HUES64 (cell line): ENCODE measurements at regions not wholly inside any gene's neighbourhood (a gene's known extent, or its start where the extent isn't known, plus 50 kb on each side); places are given as distances from the start of the nearest gene placed in this dataset.
"Not testable (repeated sequence)": the region's sequence is repeated elsewhere in the genome, so short reads cannot be mapped to it uniquely, and the experiment has no call there.

Experiments
- H3K27ac ChIP-seq: 2 replicates; pipeline ENCODE4 v1.7.0; 2013; ENCODE audit warnings: low read depth, low read length, inconsistent platforms
- H3K27me3 ChIP-seq: 2 replicates; pipeline ENCODE4 v1.6.1; 2013; ENCODE audit warnings: mild to moderate bottlenecking, low read length; ENCODE audit not compliant: insufficient read depth
- H3K36me3 ChIP-seq: 2 replicates; pipeline ENCODE4 v1.6.1; 2013; ENCODE audit warnings: mild to moderate bottlenecking, low read length; ENCODE audit not compliant: insufficient read depth
- H3K4me1 ChIP-seq: 2 replicates; pipeline ENCODE4 v1.6.1; 2013; ENCODE audit warnings: mild to moderate bottlenecking, low read length, moderate library complexity; ENCODE audit not compliant: insufficient read depth
- H3K4me3 ChIP-seq: 2 replicates; pipeline ENCODE4 v1.5.1; 2013; ENCODE audit warnings: mild to moderate bottlenecking, low read length, moderate library complexity
- H3K9ac ChIP-seq: 2 replicates; pipeline ENCODE4 v1.6.1; 2013; ENCODE audit warnings: mild to moderate bottlenecking, low read depth, low read length
- H3K9me3 ChIP-seq: 2 replicates; pipeline ENCODE4 v1.6.1; 2013; ENCODE audit warnings: low read depth, low read length; ENCODE audit not compliant: insufficient read depth
- WGBS: fragments of 150-250, 120-280 bp; methylation state at CpG from one replicate; pipeline ENCODE4 v1.1.7; 2013; ENCODE audit warnings: missing lambda C conversion rate; 5-methylcytosine and 5-hydroxymethylcytosine counted together

DNA sequence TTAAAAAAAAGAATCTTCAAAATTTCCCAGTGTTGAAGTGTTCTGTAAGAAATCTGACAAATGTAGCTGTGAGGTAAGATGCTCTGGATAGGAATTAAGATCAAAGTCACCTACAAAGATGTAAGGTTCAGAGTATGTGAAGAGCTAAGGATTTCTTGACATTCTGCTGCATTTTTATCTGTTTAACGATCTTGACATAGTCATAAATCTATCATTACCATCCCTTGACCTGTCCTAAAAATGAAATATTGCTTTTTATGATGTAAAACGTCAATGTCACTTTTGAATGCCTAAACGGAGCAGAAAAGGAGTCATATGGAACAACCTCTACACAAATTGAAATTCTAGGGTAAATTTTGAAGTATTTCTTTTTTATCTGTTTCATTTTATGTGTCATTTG, 939.3 kb downstream of the CDH18 start:
- Histone ChIP-seq H3K9ac (no peak overlapping the region), H3K27me3 (no peaks in the 10 kb centered on the region), H3K4me1 (peaks cover 11% of the 10 kb centered on the region), H3K9me3 (no peaks in the 10 kb centered on the region), H3K36me3 (no peaks in the 10 kb centered on the region), H3K4me3 (no peak overlapping the region), H3K27ac (no peak overlapping the region)
- WGBS = 100% methylated on average over 1 of the region's 3 CpGs

DNA sequence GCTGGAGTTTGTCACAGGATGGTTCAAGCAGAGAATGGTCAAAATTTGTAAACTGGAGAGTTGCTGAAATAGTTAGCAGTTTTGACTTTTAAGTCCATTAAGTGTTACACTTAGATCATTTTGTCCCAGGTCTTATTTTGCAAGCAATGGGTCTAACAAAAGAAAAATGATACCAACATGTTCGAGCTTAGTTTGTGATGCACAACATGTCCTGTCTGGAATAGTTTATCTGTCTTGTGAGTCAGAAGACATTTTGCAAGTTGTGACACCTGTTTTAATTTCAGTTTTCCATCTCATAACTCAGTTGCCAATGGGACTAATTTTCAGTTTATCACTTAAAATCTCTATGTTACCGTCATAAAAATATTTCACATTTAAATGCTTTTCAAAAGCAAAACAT, 929.8 kb downstream of the CDH18 start:
- Histone ChIP-seq H3K9me3 (no peaks in the 10 kb centered on the region), H3K36me3 (no peaks in the 10 kb centered on the region), H3K27me3 (no peaks in the 10 kb centered on the region), H3K9ac (no peak overlapping the region), H3K4me3 (no peak overlapping the region), H3K27ac (no peak overlapping the region), H3K4me1 (no peaks in the 10 kb centered on the region)
- WGBS = 96% methylated on average over 2 of the region's 2 CpGs

DNA sequence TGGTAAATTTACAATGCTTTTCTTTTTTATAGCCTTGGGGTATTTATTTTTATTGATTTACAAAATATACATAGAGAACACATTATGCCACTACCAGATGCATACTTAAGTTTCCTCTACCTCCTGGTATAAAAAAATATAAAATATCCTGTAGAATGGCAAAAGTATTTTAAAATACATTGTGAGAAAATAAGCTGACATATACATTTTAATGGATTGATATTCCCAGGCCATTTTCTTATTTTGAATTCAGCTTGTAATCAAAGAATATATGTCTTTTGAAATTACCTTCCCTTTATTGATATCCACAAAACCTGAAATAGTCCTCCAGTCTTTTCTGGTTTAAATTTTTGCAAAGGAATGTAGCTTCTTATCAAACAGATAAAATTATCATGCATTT, 923.9 kb downstream of the CDH18 start:
- Histone ChIP-seq H3K4me3 (no peak overlapping the region), H3K9me3 (no peaks in the 10 kb centered on the region), H3K27me3 (no peaks in the 10 kb centered on the region), H3K4me1 (no peaks in the 10 kb centered on the region), H3K9ac (no peak overlapping the region), H3K27ac (no peak overlapping the region), H3K36me3 (no peaks in the 10 kb centered on the region)

DNA sequence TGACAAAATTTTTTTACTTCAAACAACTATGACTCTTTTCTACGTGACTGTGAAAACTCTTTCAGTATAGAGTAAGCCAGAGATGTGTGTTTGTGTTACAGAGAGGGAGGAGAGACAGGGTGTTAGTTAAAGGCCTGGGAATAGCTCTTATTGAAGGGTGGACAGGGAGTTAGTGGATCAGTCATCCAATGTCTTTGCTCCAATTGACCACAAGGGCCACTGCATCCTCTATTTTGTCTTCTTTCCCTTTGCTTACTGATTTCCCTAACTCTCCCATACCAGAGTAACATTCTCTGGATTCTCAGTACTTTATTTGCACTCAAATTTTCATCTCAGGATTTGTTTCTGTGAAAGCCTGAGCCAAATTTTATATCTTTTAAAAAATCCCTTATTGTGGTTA, 920.3 kb downstream of the CDH18 start:
- no peaks in the 10 kb centered on the region for H3K9me3 ChIP-seq
- WGBS = 82% methylated on average over 1 of the region's 1 CpG
- H3K4me1 ChIP-seq = no peaks in the 10 kb centered on the region

DNA sequence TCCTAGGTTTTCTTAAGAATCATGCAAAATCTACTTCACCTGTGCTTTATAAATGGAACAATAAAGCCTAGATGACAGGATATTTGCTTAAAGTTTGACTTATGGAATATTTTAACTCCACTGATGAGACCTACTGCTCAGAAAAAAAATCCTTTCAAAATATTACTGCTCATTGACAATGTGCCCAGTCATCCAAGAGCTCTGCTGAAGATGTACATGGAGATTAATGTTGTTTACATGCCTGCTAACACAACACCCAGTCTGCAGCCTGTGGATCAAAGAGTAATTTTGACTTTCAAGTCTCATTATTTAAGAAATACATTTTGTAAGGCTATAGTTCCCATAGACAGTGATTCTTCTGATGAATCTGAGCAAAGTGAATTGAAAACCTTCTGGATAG, 889.6 kb downstream of the CDH18 start:
- no peak overlapping the region for H3K9ac ChIP-seq
- H3K36me3 ChIP-seq = no peaks in the 10 kb centered on the region
- H3K27me3 ChIP-seq = no peaks in the 10 kb centered on the region
- no peak overlapping the region for H3K4me3 ChIP-seq
- no peak overlapping the region for H3K27ac ChIP-seq
- no peaks in the 10 kb centered on the region for H3K4me1 ChIP-seq
- no peaks in the 10 kb centered on the region for H3K9me3 ChIP-seq

More for the DNA sequence above, 920.3 kb downstream of the CDH18 start:
- no peaks in the 10 kb centered on the region for H3K27me3 ChIP-seq
- H3K4me3 ChIP-seq = no peak overlapping the region
- H3K27ac ChIP-seq = no peak overlapping the region
- H3K36me3 ChIP-seq = no peaks in the 10 kb centered on the region
- H3K9ac ChIP-seq = no peak overlapping the region

DNA sequence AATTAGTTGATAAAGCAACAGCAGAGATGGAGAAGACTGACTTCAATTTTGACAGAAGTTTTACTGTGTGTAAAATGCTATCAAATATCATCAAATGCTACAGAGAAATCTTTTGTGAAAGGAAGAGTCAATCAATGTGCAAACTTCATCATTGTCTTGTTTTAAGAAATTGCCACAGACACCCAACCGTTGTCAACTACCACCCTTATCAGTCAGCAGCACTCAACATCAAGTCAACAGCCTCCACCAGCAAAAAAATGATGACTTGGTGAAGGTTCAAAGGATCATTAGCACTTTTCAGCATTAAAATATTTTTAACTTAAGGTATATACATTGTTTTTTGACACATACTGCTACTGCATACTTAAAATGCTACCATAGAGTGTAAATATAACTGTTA, 888.8 kb downstream of the CDH18 start:
- H3K36me3 ChIP-seq = no peaks in the 10 kb centered on the region
- WGBS = 100% methylated on average over 1 of the region's 1 CpG
- H3K27me3 ChIP-seq = no peaks in the 10 kb centered on the region
- H3K9me3 ChIP-seq = no peaks in the 10 kb centered on the region
- H3K9ac ChIP-seq = no peak overlapping the region
- no peak overlapping the region for H3K4me3 ChIP-seq
- no peaks in the 10 kb centered on the region for H3K4me1 ChIP-seq
- H3K27ac ChIP-seq = no peak overlapping the region

DNA sequence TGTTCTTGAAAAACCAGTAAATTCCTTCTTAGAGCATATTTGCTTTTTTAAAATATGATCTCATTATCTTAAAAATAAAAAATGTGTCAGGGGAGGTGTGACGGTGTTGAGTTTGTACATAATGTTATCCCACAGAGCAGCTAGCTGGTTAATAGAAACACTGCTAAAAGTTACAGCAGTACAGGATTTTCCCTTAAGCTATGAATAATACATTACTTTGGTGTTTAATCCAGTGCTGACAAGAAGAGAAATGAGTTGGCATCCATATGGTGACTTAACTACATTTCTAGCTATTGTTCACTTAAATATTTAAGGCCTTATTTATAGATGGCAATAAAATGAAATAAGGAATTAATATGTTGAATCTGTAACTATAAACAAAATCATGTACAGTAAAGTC, 883.1 kb downstream of the CDH18 start:
- Histone ChIP-seq H3K4me3 (no peak overlapping the region), H3K36me3 (no peaks in the 10 kb centered on the region), H3K9me3 (no peaks in the 10 kb centered on the region), H3K27ac (no peak overlapping the region), H3K9ac (no peak overlapping the region), H3K27me3 (no peaks in the 10 kb centered on the region), H3K4me1 (no peaks in the 10 kb centered on the region)
- no CpG with 5 or more reads among the region's 1 CpG for WGBS

DNA sequence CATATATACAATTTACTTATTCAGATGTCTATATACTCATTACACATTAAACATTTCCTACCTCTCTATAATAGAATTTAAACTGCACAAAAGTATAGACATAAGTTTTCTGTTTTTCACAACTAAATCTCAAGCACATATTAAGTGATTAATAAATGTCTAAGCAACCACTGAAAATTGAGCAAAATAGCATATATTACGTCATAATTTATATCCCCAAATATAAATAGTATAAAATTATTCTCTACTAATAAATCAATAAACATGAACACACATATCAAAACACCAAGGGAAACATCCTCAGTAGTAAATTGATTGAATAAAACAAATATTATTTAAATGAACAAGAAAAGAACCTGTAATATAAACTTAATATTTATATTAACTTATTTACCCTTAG, 865.1 kb downstream of the CDH18 start:
- Histone ChIP-seq H3K9me3 (no peaks in the 10 kb centered on the region), H3K4me3 (no peak overlapping the region), H3K27ac (no peak overlapping the region), H3K9ac (no peak overlapping the region), H3K27me3 (no peaks in the 10 kb centered on the region), H3K36me3 (no peaks in the 10 kb centered on the region), H3K4me1 (no peaks in the 10 kb centered on the region)
- WGBS = no CpG with 5 or more reads among the region's 1 CpG

DNA sequence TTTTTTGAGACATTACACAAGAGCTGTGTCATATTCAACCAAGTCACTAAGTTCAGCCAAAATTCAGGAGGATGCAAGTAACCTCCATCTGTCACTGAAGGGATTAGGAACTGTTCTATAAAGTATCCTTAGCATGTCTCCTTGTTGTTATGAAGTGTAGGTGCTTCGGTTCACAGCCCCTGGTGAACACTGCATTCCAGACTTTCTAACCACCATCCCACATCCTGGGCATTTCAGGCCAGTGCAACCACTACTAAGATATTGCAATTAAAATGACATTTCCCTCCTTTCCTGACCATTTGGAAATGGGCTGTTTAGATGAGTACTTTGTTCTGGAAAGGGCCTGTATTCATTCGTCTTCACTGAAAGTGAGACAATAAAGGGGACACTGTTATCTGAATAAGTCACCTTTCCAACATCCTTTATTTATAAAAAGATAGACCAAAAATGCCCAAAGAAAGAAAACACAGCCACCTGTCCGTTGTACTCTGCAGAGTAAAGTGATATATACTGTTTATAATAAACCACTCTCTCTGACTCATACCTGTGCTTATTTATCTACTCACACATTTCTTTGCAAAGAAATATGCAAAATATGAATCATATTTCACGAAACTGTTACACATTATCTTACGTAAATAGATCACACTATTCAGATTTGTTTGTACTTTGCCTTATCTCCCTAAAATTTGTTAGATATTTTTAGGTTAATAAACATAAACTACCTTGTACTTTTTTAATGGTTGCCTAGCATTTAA, 861.9 kb downstream of the CDH18 start:
- H3K9me3 ChIP-seq = no peaks in the 10 kb centered on the region
- H3K27ac ChIP-seq = no peak overlapping the region
- H3K27me3 ChIP-seq = no peaks in the 10 kb centered on the region
- no peak overlapping the region for H3K4me3 ChIP-seq
- no peaks in the 10 kb centered on the region for H3K4me1 ChIP-seq
- no peak overlapping the region for H3K9ac ChIP-seq
- 61% methylated on average over 3 of the region's 5 CpGs for WGBS
- no peaks in the 10 kb centered on the region for H3K36me3 ChIP-seq

DNA sequence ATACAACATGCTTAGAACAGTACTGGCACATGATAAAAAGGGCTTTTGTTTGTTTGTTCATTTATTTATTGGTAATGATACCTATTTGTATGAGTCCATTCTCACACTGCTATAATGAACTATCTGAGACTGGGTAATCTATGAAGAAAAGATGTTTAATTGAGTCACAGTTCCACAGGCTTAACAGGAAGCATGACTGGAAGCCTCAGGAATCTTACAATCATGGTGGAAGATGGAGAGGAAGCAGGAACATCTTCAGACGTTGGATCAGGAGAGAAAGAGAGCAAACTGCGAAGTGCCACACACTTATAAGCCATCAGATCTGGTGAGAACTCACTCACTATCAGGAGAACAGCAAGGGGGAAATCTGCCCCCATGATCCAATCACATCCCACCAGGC, 847.7 kb downstream of the CDH18 start:
- no peaks in the 10 kb centered on the region for H3K27me3 ChIP-seq
- 93% methylated on average over 2 of the region's 2 CpGs for WGBS
- H3K4me3 ChIP-seq = no peak overlapping the region
- no peaks in the 10 kb centered on the region for H3K36me3 ChIP-seq
- H3K4me1 ChIP-seq = no peaks in the 10 kb centered on the region
- H3K9me3 ChIP-seq = no peaks in the 10 kb centered on the region
- H3K9ac ChIP-seq = no peak overlapping the region
- no peak overlapping the region for H3K27ac ChIP-seq

DNA sequence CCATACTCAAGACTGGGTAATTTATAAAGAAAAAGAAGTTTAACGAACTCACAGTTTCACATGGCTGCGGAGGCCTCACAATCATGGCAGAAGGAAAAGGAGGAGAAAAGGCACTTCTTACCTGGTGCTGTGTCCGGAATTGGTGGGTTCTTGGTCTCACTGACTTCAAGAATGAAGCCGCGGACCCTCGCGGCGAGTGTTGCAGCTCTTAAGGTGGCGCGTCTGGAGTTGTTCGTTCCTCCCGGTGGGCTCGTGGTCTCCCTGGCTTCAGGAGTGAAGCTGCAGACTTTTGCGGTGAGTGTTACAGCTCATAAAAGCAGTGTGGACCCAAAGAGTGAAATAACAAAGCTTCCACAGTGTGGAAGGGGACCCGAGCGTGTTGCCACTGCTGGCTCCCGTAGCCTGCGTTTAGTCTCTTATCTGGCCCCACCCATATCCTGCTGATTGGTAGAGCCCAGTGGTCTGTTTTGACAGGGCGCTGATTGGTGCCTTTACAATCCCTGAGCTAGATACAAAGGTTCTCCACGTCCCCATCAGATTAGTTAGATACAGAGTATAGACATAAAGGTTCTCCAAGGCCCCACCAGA, 846.0 kb downstream of the CDH18 start:
- 95% methylated on average over 19 of the region's 20 CpGs for WGBS
- not testable (repeated sequence) for H3K27me3 ChIP-seq, H3K9ac ChIP-seq, H3K4me1 ChIP-seq, H3K4me3 ChIP-seq, H3K36me3 ChIP-seq, H3K27ac ChIP-seq, H3K9me3 ChIP-seq
